ENCODE measurements at regions not wholly inside any gene's neighbourhood (a gene's known extent, or its start where the extent isn't known, plus 50 kb on each side); places are given as distances from the start of the nearest gene placed in this dataset.

GRCh38 chr1:2863648-2863963 is 62.1 kb upstream of the TTC34 start (continued):
- no peak for TF ChIP-seq FOSL1 (IDR thresholded peaks at IDR 0.05; ENCODE audit: insufficient read depth, low read depth, low read length)
- TF ChIP-seq RBBP5 (IDR thresholded peaks at IDR 0.05; ENCODE audit: borderline replicate concordance, low read depth, low read length) = no peak
- TF ChIP-seq SAP30 (IDR thresholded peaks at IDR 0.05; ENCODE audit: insufficient read depth, insufficient replicate concordance, low read length) = no peak
- no peak for TF ChIP-seq TBP (IDR thresholded peaks at IDR 0.05; ENCODE audit: low read depth, low read length)
- no peak for TF ChIP-seq GABPA (IDR thresholded peaks at IDR 0.05; ENCODE audit: borderline replicate concordance, insufficient read depth, low read length)
- TF ChIP-seq CHD2 (IDR thresholded peaks at IDR 0.05; ENCODE audit: low read length) = no peak
- no peak for TF ChIP-seq RNF2 (IDR thresholded peaks at IDR 0.05; ENCODE audit: borderline replicate concordance, low read depth, low read length, missing control alignments, poor library complexity, severe bottlenecking)
- no peak for TF ChIP-seq EZH2 (IDR thresholded peaks at IDR 0.05; ENCODE audit: low read depth, low read length, severe bottlenecking)
